NT2/D1 (cell line): ENCODE measurements at regions not wholly inside any gene's neighbourhood (a gene's known extent, or its start where the extent isn't known, plus 50 kb on each side); places are given as distances from the start of the nearest gene placed in this dataset.

Experiments
- DNase-seq: peaks from one replicate; pipeline ENCODE4 v3.0.0-alpha.2; 2011; ENCODE audit warnings: low read depth, low spot score
- H3K27me3 ChIP-seq: 2 replicates; pipeline ENCODE4 v1.6.0; 2011; ENCODE audit warnings: mild to moderate bottlenecking; ENCODE audit not compliant: insufficient read length, insufficient read depth
- H3K36me3 ChIP-seq: 2 replicates; pipeline ENCODE4 v1.6.1; 2011; ENCODE audit warnings: mild to moderate bottlenecking, low read length, mixed read lengths; ENCODE audit not compliant: insufficient read depth, insufficient read length
- H3K4me1 ChIP-seq: 2 replicates; pipeline ENCODE4 v1.5.1; 2011; ENCODE audit not compliant: insufficient read depth, insufficient read length
- H3K4me3 ChIP-seq: 2 replicates; pipeline ENCODE4 v1.5.1; 2011; ENCODE audit warnings: low read depth; ENCODE audit not compliant: insufficient read length
- H3K9ac ChIP-seq: 2 replicates; pipeline ENCODE4 v1.6.0; 2011; ENCODE audit warnings: low read depth; ENCODE audit not compliant: insufficient read length
- H3K9me3 ChIP-seq: 2 replicates; pipeline ENCODE4 v1.5.1; 2011; ENCODE audit warnings: mild to moderate bottlenecking, low read length; ENCODE audit not compliant: insufficient read depth
- SUZ12 ChIP-seq: IDR thresholded peaks from 2 replicates; pipeline ENCODE4 v1.6.1; 2011; ENCODE audit not compliant: insufficient read length, insufficient read depth; ENCODE audit errors: extremely low read depth
- YY1 ChIP-seq: IDR thresholded peaks from 2 replicates; pipeline ENCODE4 v1.6.1; 2011; ENCODE audit not compliant: insufficient read length, insufficient read depth
- ZNF274 ChIP-seq: IDR thresholded peaks from 2 replicates; pipeline ENCODE4 v1.6.1; 2011; ENCODE audit warnings: mild to moderate bottlenecking, low read depth, low read length

DNA sequence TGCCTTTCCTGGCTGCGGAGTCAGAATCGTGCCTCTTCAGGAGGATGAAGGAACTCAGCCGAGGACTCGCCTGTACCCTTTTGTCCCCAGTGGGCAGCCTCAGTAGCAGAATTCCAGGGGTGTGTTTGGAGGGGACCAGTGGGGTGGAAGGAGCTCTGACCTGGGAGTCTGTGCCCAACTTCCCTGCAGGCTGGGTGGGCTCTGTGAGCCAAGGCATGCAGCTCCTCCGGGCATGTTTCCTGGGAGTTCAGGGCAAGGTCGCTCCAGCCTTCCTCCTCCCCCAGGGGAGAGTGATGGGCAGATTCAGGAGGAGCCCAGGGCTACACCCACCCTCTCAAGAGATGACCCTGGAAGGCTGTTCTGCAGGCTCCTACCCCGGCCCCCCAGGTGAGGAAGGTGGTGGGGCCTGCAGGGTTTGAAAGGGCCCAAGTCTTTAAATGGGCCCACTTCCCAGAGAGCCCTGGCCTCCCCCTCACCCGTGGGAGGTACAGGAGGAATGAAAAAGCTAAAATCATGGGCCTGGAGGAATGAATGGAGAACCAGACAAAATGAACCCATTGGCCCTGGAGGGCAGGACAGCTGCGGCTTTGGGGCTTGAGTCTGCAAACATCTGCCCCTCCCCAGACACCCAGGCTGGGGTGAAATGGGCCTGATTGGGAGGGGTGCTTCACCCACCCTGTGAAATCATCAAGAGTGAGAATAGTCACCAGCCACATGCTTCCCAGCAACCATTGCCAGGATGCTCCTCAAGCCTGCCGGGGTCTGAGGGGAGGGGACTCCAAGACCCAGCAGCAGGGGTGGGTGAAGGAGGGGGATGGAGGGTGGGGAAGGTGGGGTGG is 77.6 kb upstream of the PMEPA1 start:
- no peaks in the 10 kb centered on the region for H3K27me3 ChIP-seq
- DNase-seq, result no peak
- H3K4me1 ChIP-seq, result peaks cover 16% of the 10 kb centered on the region
- H3K36me3 ChIP-seq, result no peaks in the 10 kb centered on the region
- H3K9ac ChIP-seq, result no peak overlapping the region
- H3K4me3 ChIP-seq, result no peak overlapping the region
- no peak for TF ChIP-seq YY1
- no peak for TF ChIP-seq ZNF274
- TF ChIP-seq SUZ12, result no peak
- no peaks in the 10 kb centered on the region for H3K9me3 ChIP-seq

GRCh38 chr20:57786304-57786932 is 76.6 kb upstream of the PMEPA1 start:
- no peak for TF ChIP-seq YY1
- TF ChIP-seq ZNF274, result no peak
- TF ChIP-seq SUZ12, result no peak
- Histone ChIP-seq H3K36me3 (no peaks in the 10 kb centered on the region), H3K9me3 (no peaks in the 10 kb centered on the region), H3K27me3 (no peaks in the 10 kb centered on the region), H3K4me3 (no peak overlapping the region), H3K4me1 (peaks cover 15% of the 10 kb centered on the region), H3K9ac (no peak overlapping the region)
- no peak for DNase-seq

DNA sequence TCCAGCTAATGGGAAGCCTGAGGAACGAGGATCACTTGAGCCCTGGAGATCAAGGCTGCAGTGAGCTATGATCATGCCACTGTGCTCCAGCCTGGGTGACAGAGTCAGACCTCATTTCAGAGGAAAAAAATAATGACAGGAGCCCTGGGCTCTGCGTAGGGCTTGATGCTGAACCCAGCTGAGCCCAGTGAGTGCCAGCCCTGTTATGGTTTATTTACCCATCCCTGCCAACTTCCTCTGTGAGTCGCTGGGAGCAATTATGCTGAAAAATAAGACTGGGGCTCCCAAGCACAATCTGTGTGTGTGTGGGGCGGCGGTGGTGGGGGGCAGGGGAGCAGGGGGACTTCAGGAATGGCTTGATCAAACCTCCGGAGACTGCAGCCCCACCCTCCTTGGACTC is 75.9 kb upstream of the PMEPA1 start:
- TF ChIP-seq YY1 (no peak), ZNF274 (no peak), SUZ12 (no peak)
- Histone ChIP-seq H3K4me1 (peaks cover 15% of the 10 kb centered on the region), H3K9me3 (no peaks in the 10 kb centered on the region), H3K36me3 (no peaks in the 10 kb centered on the region), H3K4me3 (no peak overlapping the region), H3K9ac (no peak overlapping the region), H3K27me3 (no peaks in the 10 kb centered on the region)
- DNase-seq, result no peak

DNA sequence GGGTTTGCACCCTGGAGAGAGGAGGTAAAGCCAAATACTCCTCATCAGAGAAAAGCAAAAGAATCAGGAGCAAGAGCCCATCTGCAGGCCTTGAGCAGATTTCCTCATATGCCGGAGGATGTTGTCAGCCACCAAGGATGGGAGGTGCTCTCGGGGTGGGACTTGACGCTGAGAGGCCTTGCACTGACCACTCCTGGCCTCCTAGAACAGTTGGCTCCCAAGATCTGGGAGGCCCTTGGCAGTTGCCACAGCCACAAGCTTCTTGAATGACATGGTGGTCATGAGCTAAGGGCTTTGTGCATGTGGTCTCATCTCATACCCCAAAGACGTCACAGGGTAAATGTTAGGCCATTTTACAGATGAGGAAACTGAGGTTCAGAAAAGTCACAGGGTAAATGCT is 75.2 kb upstream of the PMEPA1 start:
- Histone ChIP-seq H3K9me3 (no peaks in the 10 kb centered on the region), H3K36me3 (no peaks in the 10 kb centered on the region), H3K4me1 (peaks cover 15% of the 10 kb centered on the region), H3K4me3 (no peak overlapping the region), H3K9ac (no peak overlapping the region), H3K27me3 (no peaks in the 10 kb centered on the region)
- TF ChIP-seq YY1, result no peak
- no peak for TF ChIP-seq ZNF274
- no peak for TF ChIP-seq SUZ12
- DNase-seq, result no peak

DNA sequence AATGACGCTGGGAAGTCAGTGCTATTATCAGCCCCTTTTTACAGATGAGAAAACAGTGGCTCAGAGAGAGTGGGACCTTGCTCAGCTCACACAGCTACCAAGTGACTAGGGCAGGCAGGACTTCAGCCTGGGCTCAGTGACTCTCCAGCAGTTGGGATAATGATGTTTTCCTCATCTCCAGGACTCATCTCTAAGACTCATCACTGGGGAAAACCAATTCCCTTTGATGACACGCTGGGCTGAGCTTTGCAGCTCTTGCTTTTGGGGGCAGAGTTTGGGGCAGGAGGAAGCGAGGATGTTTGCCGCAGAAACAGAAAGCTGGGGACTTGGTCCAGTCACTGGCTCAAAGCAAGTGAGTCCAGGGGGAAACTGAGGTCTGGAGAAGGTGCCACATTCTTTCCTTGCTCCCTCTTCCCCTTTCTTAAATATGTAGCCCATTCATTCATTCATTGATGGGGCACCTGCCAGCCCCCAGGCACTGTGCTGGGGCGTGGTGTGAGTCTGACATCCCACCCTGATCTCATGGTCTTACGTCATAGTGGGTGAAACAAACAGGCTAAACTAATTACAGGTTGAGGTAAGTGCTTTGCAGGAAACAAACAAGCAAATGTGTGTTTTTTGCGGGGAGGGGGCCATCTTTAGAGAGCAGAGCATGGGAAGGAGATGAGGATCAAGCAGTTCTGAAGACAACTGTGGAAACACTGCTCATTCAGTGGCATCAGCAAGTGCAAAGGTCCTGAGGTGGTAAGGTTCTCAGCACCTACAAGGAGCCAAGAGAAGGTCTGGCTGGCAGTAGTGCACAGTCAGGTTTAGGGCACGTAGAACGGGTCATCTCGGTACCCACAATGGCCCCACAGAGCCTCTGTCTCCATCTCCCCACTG is 74.4 kb upstream of the PMEPA1 start:
- TF ChIP-seq SUZ12 (no peak), YY1 (no peak), ZNF274 (no peak)
- no peak for DNase-seq
- Histone ChIP-seq H3K9ac (no peak overlapping the region), H3K4me1 (peaks cover 15% of the 10 kb centered on the region), H3K27me3 (no peaks in the 10 kb centered on the region), H3K9me3 (no peaks in the 10 kb centered on the region), H3K4me3 (no peak overlapping the region), H3K36me3 (no peaks in the 10 kb centered on the region)

DNA sequence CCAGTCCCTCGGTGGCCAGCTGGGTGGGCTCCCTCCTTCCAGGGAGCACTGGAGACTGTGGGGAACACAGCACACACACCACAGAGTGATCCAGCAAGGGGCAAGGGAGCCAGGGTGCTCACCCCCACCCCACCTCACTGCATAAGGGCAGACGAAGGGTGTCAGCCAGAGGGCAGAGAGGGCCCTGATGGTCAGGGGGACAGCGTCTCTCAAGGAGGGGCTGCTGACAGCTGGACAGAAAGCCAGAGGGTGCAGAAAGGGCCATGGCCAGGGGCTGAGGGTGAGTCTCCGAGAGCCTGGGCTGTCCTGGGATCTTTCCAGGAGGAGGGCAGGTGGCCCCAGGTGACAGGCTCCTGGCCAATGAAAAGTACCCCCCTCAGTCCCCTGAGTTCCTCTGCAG is 73.4 kb upstream of the PMEPA1 start:
- no peak for DNase-seq
- no peaks in the 10 kb centered on the region for H3K27me3 ChIP-seq
- no peaks in the 10 kb centered on the region for H3K9me3 ChIP-seq
- no peak for TF ChIP-seq YY1
- no peak overlapping the region for H3K9ac ChIP-seq
- peaks cover 15% of the 10 kb centered on the region for H3K4me1 ChIP-seq
- H3K36me3 ChIP-seq, result no peaks in the 10 kb centered on the region
- no peak overlapping the region for H3K4me3 ChIP-seq

GRCh38 chr20:57782631-57783041 is 72.8 kb upstream of the PMEPA1 start:
- TF ChIP-seq SUZ12, result no peak
- no peak for TF ChIP-seq YY1
- no peak for TF ChIP-seq ZNF274
- DNase-seq, result no peak
- H3K36me3 ChIP-seq, result no peaks in the 10 kb centered on the region
- H3K4me1 ChIP-seq, result peaks cover 15% of the 10 kb centered on the region
- no peaks in the 10 kb centered on the region for H3K27me3 ChIP-seq
- H3K4me3 ChIP-seq, result no peak overlapping the region
- no peaks in the 10 kb centered on the region for H3K9me3 ChIP-seq
- no peak overlapping the region for H3K9ac ChIP-seq
